ENCODE measurements at regions not wholly inside any gene's neighbourhood (a gene's known extent, or its start where the extent isn't known, plus 50 kb on each side); places are given as distances from the start of the nearest gene placed in this dataset.

DNA sequence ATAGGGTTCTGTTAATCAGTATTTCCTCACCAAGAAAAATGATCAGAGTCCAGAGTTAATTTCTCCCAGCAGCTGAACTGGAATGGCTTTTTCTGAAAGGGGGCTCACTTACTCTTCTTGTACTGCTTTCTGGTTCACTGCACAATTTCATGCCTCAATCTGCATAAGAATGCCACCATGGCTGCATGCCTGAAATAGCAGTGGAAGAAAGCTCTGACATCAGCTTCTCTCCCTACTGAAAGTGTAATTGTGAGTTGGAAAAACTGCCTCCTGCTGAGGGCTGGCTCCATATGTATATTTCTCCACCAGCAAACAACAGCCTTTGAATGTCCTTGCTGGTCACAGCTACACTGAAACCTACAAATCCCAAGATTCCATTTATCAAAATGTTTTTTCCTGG lies 1027.2 kb upstream of the GJE1 start:
- Histone ChIP-seq H3K9me1 (ENCODE audit: control insufficient read depth, insufficient read depth, low read length) (no peaks in the 10 kb centered on the region), H3K4me3 (no peak overlapping the region), H2AFZ (ENCODE audit: low read depth, low read length) (no peak overlapping the region), H3K9ac (ENCODE audit: insufficient read depth in 1 of 2, low read depth in 2 of 2, low read length in 2 of 2) (no peak overlapping the region), H3K27me3 (ENCODE audit: control insufficient read depth in 2 of 2, insufficient read depth in 2 of 2, low read length in 2 of 2) (no peaks in the 10 kb centered on the region), H4K20me1 (replicated peaks; ENCODE audit: control insufficient read depth, insufficient read depth, low read length) (no peaks in the 10 kb centered on the region), H3K4me2 (ENCODE audit: insufficient read depth, low read length) (no peak overlapping the region), H3K27ac (ENCODE audit: extremely low read depth, low read depth, low read length) (no peak overlapping the region), H3K4me1 (replicated peaks in 1 of 2; ENCODE audit: control insufficient read depth in 2 of 2, insufficient read depth in 2 of 2, low read length in 2 of 2) (no peaks in the 10 kb centered on the region), H3K36me3 (ENCODE audit: control insufficient read depth, insufficient read depth, low read length) (no peaks in the 10 kb centered on the region), H3K79me2 (ENCODE audit: control insufficient read depth, insufficient read depth, low read length) (no peaks in the 10 kb centered on the region), H3K9me3 (replicated peaks; ENCODE audit: control insufficient read depth, insufficient read depth, low read depth, low read length) (no peaks in the 10 kb centered on the region; the same call in 1 of the 2 replicates)
- in situ Hi-C loops (cut with MboI) (no loop called here), intact Hi-C loops (cut with micrococcal nuclease) (no loop called here)
- ChIA-PET POLR2A (no interaction called here), CTCF (ENCODE audit: low intra/inter-chr PET ratio) (no interaction called here)
- no peak for ATAC-seq
- no peak for DNase-seq (ENCODE audit: extremely low read depth in 1 of 4, low spot score in 3 of 4)
- no TSS peak for BruUV-seq (replicated peaks)
- no peak for FAIRE-seq
- TF ChIP-seq, protein P1, sequence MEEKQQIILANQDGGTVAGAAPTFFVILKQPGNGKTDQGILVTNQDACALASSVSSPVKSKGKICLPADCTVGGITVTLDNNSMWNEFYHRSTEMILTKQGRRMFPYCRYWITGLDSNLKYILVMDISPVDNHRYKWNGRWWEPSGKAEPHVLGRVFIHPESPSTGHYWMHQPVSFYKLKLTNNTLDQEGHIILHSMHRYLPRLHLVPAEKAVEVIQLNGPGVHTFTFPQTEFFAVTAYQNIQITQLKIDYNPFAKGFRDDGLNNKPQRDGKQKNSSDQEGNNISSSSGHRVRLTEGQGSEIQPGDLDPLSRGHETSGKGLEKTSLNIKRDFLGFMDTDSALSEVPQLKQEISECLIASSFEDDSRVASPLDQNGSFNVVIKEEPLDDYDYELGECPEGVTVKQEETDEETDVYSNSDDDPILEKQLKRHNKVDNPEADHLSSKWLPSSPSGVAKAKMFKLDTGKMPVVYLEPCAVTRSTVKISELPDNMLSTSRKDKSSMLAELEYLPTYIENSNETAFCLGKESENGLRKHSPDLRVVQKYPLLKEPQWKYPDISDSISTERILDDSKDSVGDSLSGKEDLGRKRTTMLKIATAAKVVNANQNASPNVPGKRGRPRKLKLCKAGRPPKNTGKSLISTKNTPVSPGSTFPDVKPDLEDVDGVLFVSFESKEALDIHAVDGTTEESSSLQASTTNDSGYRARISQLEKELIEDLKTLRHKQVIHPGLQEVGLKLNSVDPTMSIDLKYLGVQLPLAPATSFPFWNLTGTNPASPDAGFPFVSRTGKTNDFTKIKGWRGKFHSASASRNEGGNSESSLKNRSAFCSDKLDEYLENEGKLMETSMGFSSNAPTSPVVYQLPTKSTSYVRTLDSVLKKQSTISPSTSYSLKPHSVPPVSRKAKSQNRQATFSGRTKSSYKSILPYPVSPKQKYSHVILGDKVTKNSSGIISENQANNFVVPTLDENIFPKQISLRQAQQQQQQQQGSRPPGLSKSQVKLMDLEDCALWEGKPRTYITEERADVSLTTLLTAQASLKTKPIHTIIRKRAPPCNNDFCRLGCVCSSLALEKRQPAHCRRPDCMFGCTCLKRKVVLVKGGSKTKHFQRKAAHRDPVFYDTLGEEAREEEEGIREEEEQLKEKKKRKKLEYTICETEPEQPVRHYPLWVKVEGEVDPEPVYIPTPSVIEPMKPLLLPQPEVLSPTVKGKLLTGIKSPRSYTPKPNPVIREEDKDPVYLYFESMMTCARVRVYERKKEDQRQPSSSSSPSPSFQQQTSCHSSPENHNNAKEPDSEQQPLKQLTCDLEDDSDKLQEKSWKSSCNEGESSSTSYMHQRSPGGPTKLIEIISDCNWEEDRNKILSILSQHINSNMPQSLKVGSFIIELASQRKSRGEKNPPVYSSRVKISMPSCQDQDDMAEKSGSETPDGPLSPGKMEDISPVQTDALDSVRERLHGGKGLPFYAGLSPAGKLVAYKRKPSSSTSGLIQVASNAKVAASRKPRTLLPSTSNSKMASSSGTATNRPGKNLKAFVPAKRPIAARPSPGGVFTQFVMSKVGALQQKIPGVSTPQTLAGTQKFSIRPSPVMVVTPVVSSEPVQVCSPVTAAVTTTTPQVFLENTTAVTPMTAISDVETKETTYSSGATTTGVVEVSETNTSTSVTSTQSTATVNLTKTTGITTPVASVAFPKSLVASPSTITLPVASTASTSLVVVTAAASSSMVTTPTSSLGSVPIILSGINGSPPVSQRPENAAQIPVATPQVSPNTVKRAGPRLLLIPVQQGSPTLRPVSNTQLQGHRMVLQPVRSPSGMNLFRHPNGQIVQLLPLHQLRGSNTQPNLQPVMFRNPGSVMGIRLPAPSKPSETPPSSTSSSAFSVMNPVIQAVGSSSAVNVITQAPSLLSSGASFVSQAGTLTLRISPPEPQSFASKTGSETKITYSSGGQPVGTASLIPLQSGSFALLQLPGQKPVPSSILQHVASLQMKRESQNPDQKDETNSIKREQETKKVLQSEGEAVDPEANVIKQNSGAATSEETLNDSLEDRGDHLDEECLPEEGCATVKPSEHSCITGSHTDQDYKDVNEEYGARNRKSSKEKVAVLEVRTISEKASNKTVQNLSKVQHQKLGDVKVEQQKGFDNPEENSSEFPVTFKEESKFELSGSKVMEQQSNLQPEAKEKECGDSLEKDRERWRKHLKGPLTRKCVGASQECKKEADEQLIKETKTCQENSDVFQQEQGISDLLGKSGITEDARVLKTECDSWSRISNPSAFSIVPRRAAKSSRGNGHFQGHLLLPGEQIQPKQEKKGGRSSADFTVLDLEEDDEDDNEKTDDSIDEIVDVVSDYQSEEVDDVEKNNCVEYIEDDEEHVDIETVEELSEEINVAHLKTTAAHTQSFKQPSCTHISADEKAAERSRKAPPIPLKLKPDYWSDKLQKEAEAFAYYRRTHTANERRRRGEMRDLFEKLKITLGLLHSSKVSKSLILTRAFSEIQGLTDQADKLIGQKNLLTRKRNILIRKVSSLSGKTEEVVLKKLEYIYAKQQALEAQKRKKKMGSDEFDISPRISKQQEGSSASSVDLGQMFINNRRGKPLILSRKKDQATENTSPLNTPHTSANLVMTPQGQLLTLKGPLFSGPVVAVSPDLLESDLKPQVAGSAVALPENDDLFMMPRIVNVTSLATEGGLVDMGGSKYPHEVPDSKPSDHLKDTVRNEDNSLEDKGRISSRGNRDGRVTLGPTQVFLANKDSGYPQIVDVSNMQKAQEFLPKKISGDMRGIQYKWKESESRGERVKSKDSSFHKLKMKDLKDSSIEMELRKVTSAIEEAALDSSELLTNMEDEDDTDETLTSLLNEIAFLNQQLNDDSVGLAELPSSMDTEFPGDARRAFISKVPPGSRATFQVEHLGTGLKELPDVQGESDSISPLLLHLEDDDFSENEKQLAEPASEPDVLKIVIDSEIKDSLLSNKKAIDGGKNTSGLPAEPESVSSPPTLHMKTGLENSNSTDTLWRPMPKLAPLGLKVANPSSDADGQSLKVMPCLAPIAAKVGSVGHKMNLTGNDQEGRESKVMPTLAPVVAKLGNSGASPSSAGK (IDR thresholded peaks at IDR 0.05): no peak
- TF ChIP-seq, protein P2, sequence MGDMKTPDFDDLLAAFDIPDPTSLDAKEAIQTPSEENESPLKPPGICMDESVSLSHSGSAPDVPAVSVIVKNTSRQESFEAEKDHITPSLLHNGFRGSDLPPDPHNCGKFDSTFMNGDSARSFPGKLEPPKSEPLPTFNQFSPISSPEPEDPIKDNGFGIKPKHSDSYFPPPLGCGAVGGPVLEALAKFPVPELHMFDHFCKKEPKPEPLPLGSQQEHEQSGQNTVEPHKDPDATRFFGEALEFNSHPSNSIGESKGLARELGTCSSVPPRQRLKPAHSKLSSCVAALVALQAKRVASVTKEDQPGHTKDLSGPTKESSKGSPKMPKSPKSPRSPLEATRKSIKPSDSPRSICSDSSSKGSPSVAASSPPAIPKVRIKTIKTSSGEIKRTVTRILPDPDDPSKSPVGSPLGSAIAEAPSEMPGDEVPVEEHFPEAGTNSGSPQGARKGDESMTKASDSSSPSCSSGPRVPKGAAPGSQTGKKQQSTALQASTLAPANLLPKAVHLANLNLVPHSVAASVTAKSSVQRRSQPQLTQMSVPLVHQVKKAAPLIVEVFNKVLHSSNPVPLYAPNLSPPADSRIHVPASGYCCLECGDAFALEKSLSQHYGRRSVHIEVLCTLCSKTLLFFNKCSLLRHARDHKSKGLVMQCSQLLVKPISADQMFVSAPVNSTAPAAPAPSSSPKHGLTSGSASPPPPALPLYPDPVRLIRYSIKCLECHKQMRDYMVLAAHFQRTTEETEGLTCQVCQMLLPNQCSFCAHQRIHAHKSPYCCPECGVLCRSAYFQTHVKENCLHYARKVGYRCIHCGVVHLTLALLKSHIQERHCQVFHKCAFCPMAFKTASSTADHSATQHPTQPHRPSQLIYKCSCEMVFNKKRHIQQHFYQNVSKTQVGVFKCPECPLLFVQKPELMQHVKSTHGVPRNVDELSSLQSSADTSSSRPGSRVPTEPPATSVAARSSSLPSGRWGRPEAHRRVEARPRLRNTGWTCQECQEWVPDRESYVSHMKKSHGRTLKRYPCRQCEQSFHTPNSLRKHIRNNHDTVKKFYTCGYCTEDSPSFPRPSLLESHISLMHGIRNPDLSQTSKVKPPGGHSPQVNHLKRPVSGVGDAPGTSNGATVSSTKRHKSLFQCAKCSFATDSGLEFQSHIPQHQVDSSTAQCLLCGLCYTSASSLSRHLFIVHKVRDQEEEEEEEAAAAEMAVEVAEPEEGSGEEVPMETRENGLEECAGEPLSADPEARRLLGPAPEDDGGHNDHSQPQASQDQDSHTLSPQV (IDR thresholded peaks at IDR 0.05): no peak
- TF ChIP-seq ZKSCAN1 (IDR thresholded peaks at IDR 0.05; ENCODE audit: low read depth, low read length) (no peak), ZNF586 (CRISPR knock-in tag; conservative IDR thresholded peaks at IDR 0.05) (no peak), CBFA2T2 (conservative IDR thresholded peaks at IDR 0.05) (no peak)

All from K562 (cell line).